DMS53 treated with DMSO at 0.1 percent for 48 hours (cell line): ENCODE measurements at regions not wholly inside any gene's neighbourhood (a gene's known extent, or its start where the extent isn't known, plus 50 kb on each side); places are given as distances from the start of the nearest gene placed in this dataset.
"Not testable (repeated sequence)": the region's sequence is repeated elsewhere in the genome, so short reads cannot be mapped to it uniquely, and the experiment has no call there.

Experiments
- DNase-seq: peaks from one replicate; lab custom pipeline; 2025; ENCODE audit not compliant: unreplicated experiment; lab: John Stamatoyannopoulos, UW

GRCh38 chr14:22390824-22391461 is 198.1 kb downstream of the DAD1 start:
- peak; percentile 3 for DNase-seq

- DNase-seq, result no peak
Observed at GRCh38 chr14:22390195-22390594, 198.8 kb downstream of the DAD1 start.

GRCh38 chr14:22388669-22389595 is 200.1 kb downstream of the DAD1 start:
- no peak for DNase-seq

GRCh38 chr14:22387776-22388241 is 201.2 kb downstream of the DAD1 start:
- no peak for DNase-seq

- peak; percentile 25 for DNase-seq
Observed at GRCh38 chr14:22386924-22387775, 201.9 kb downstream of the DAD1 start.

- no peak for DNase-seq
Observed at GRCh38 chr14:22384974-22385526, 204.0 kb downstream of the DAD1 start.

GRCh38 chr14:22384167-22384549 is 204.9 kb downstream of the DAD1 start:
- DNase-seq, result no peak

- DNase-seq, result no peak
Observed at GRCh38 chr14:22383515-22384166, 205.4 kb downstream of the DAD1 start.

- no peak for DNase-seq
Observed at GRCh38 chr14:22382955-22383354, 206.1 kb downstream of the DAD1 start.

- no peak for DNase-seq
Observed at GRCh38 chr14:22382395-22382794, 206.6 kb downstream of the DAD1 start.

GRCh38 chr14:22381766-22382165 is 207.3 kb downstream of the DAD1 start:
- no peak for DNase-seq

GRCh38 chr14:22381408-22381760 is 207.6 kb downstream of the DAD1 start:
- no peak for DNase-seq

- DNase-seq, result no peak
Observed at GRCh38 chr14:22380571-22381407, 208.2 kb downstream of the DAD1 start.

GRCh38 chr14:22379727-22380126 is 209.3 kb downstream of the DAD1 start:
- no peak for DNase-seq

- no peak for DNase-seq
Observed at GRCh38 chr14:22378181-22378580, 210.8 kb downstream of the DAD1 start.

GRCh38 chr14:22375321-22375930 is 213.6 kb downstream of the DAD1 start:
- peak; percentile 53 for DNase-seq

GRCh38 chr14:22370084-22370847 is 218.8 kb downstream of the DAD1 start:
- no peak for DNase-seq

- no peak for DNase-seq
Observed at GRCh38 chr14:22358726-22359125, 230.3 kb downstream of the DAD1 start.

GRCh38 chr14:22349281-22349680 is 239.7 kb downstream of the DAD1 start:
- DNase-seq, result not testable (repeated sequence)
